Caco-2 (cell line): ENCODE measurements at regions not wholly inside any gene's neighbourhood (a gene's known extent, or its start where the extent isn't known, plus 50 kb on each side); places are given as distances from the start of the nearest gene placed in this dataset.

Source experiments
- BruUV-seq: library from RNA; stranded (reverse); fragments of 400-500 nt; replicated peaks from 2 replicates; lab custom pipeline; 2021; lab: Mats Ljungman, UMichigan
- CTCF ChIA-PET: fragments of 300-600 bp; sonication (Branson Sonifier 250); formaldehyde crosslinking; loops from one replicate; lab custom pipeline; 2022; ENCODE audit warnings: antibody characterized with exemption; lab: Charles Lee
- POLR2A ChIA-PET: fragments of 300-600 bp; sonication (Branson Sonifier 250); formaldehyde crosslinking; loops from one replicate; lab custom pipeline; 2022; ENCODE audit warnings: antibody characterized with exemption; lab: Charles Lee
- DNase-seq, 2 experiments: peaks; one replicate each; pipeline versions ENCODE4 v3.0.0 to v3.0.0-alpha.2; 2020 to 2022
- H3K27me3 ChIP-seq: replicated peaks from 2 replicates; pipeline ENCODE4 v1.6.0; 2011; ENCODE audit warnings: low read length; ENCODE audit not compliant: control insufficient read depth, insufficient read depth
- H3K36me3 ChIP-seq: 2 replicates; pipeline ENCODE4 v1.5.1; 2011; ENCODE audit warnings: low read length; ENCODE audit not compliant: control insufficient read depth, insufficient read depth
- H3K4me1 ChIP-seq: fragments of 250-450 bp; sonication (Bioruptor Pico); 2 replicates; pipeline ENCODE4 v1.5.1; 2020; ENCODE audit warnings: mild to moderate bottlenecking
- H3K4me3 ChIP-seq: 2 replicates; pipeline ENCODE4 v1.5.1; 2011; ENCODE audit warnings: low read depth, mild to moderate bottlenecking, control low read depth, low read length
- H3K9me3 ChIP-seq: fragments of 250-450 bp; sonication (Bioruptor Pico); 2 replicates; pipeline ENCODE4 v1.5.1; 2020; ENCODE audit warnings: mild to moderate bottlenecking, moderate library complexity
- H3K27ac Mint-ChIP-seq: one replicate; pipeline ENCODE4 v1.8.0; 2022; ENCODE audit warnings: mixed read lengths; ENCODE audit not compliant: unreplicated experiment
- H3K27me3 Mint-ChIP-seq: one replicate; pipeline ENCODE4 v1.8.0; 2022; ENCODE audit warnings: mixed read lengths; ENCODE audit not compliant: insufficient read depth, unreplicated experiment
- H3K36me3 Mint-ChIP-seq: one replicate; pipeline ENCODE4 v1.8.0; 2022; ENCODE audit warnings: mild to moderate bottlenecking, mixed read lengths; ENCODE audit not compliant: insufficient read depth, unreplicated experiment
- H3K4me1 Mint-ChIP-seq: one replicate; pipeline ENCODE4 v1.8.0; 2022; ENCODE audit warnings: low read depth, mixed read lengths; ENCODE audit not compliant: unreplicated experiment
- H3K4me3 Mint-ChIP-seq: one replicate; pipeline ENCODE4 v1.8.0; 2022; ENCODE audit warnings: mild to moderate bottlenecking, moderate library complexity, mixed read lengths; ENCODE audit not compliant: unreplicated experiment
- H3K9me3 Mint-ChIP-seq: one replicate; pipeline ENCODE4 v1.8.0; 2022; ENCODE audit warnings: mixed read lengths; ENCODE audit not compliant: unreplicated experiment
- CTCF ChIP-seq, 2 experiments: fragments of 200-600 bp in 1 of 2; IDR thresholded peaks; 1 replicate in 1 of 2; 2 replicates in 1 of 2; pipeline versions ENCODE4 v1.5.1 to v1.8.0; 2011 to 2022; ENCODE audit warnings: antibody characterized with exemption in 1 of 2, control low read depth in 1 of 2, inconsistent platforms in 1 of 2, low read depth in 1 of 2, low read length in 1 of 2, mild to moderate bottlenecking in 1 of 2, moderate library complexity in 1 of 2; ENCODE audit not compliant: insufficient read depth in 1 of 2, severe bottlenecking in 1 of 2, unreplicated experiment in 1 of 2
- intact Hi-C: fragments of 100-400 bp; cut with micrococcal nuclease; formaldehyde crosslinking; loops from one replicate; pipeline ENCODE4 v1.10.0; 2022; ENCODE audit not compliant: unreplicated experiment

GRCh38 chr9:115925424-115925823, 228.2 kb upstream of the PAPPA start:
- ChIA-PET CTCF (no interaction called here), POLR2A (no interaction called here)
- intact Hi-C loops, result no loop called here
- H3K4me3 Mint-ChIP-seq, result no peak overlapping the region
- no peaks in the 10 kb centered on the region for H3K36me3 Mint-ChIP-seq
- no TSS peak for BruUV-seq
- H3K27me3 Mint-ChIP-seq, result peaks cover 4% of the 10 kb centered on the region
- H3K4me1 Mint-ChIP-seq, result no peaks in the 10 kb centered on the region
- no peaks in the 10 kb centered on the region for H3K9me3 ChIP-seq
- no peaks in the 10 kb centered on the region for H3K27me3 ChIP-seq
- no peaks in the 10 kb centered on the region for H3K36me3 ChIP-seq
- no peaks in the 10 kb centered on the region for H3K4me1 ChIP-seq
- H3K4me3 ChIP-seq, result no peak overlapping the region
- no peak overlapping the region for H3K27ac Mint-ChIP-seq
- TF ChIP-seq CTCF (IDR thresholded peaks at IDR 0.05; ENCODE audit: insufficient read depth in 1 of 2, low read depth in 1 of 2, low read length in 1 of 2, severe bottlenecking in 1 of 2, unreplicated experiment in 1 of 2), result no peak
- DNase-seq, result no peak
- no peaks in the 10 kb centered on the region for H3K9me3 Mint-ChIP-seq

GRCh38 chr9:115930472-115930871, 223.1 kb upstream of the PAPPA start:
- BruUV-seq, result no TSS peak
- no peak for TF ChIP-seq CTCF (IDR thresholded peaks at IDR 0.05; ENCODE audit: insufficient read depth in 1 of 2, low read depth in 1 of 2, low read length in 1 of 2, severe bottlenecking in 1 of 2, unreplicated experiment in 1 of 2)
- H3K36me3 ChIP-seq, result no peaks in the 10 kb centered on the region
- Mint-ChIP-seq H3K4me1 (no peaks in the 10 kb centered on the region), H3K27me3 (peaks cover 4% of the 10 kb centered on the region), H3K36me3 (no peaks in the 10 kb centered on the region), H3K27ac (no peak overlapping the region), H3K4me3 (no peak overlapping the region), H3K9me3 (no peaks in the 10 kb centered on the region)
- POLR2A ChIA-PET, result no interaction called here
- H3K9me3 ChIP-seq, result no peaks in the 10 kb centered on the region
- no peak for DNase-seq
- H3K27me3 ChIP-seq, result no peaks in the 10 kb centered on the region
- no peak overlapping the region for H3K4me3 ChIP-seq
- H3K4me1 ChIP-seq, result no peaks in the 10 kb centered on the region
- CTCF ChIA-PET, result no interaction called here
- intact Hi-C loops, result no loop called here

- H3K9me3 ChIP-seq, result no peaks in the 10 kb centered on the region
- H3K27me3 Mint-ChIP-seq, result peaks cover 4% of the 10 kb centered on the region
- CTCF ChIA-PET, result no interaction called here
Measured at GRCh38 chr9:115938479-115938878, 215.1 kb upstream of the PAPPA start.

More at GRCh38 chr9:115938479-115938878, 215.1 kb upstream of the PAPPA start:
- Mint-ChIP-seq H3K4me3 (no peak overlapping the region), H3K4me1 (no peaks in the 10 kb centered on the region), H3K9me3 (no peaks in the 10 kb centered on the region), H3K27ac (no peak overlapping the region), H3K36me3 (no peaks in the 10 kb centered on the region)
- DNase-seq, result no peak
- Histone ChIP-seq H3K36me3 (no peaks in the 10 kb centered on the region), H3K4me1 (no peaks in the 10 kb centered on the region), H3K27me3 (no peaks in the 10 kb centered on the region), H3K4me3 (no peak overlapping the region)
- intact Hi-C loops, result no loop called here
- POLR2A ChIA-PET, result no interaction called here
- no TSS peak for BruUV-seq
- no peak for TF ChIP-seq CTCF (IDR thresholded peaks at IDR 0.05; ENCODE audit: insufficient read depth in 1 of 2, low read depth in 1 of 2, low read length in 1 of 2, severe bottlenecking in 1 of 2, unreplicated experiment in 1 of 2)
